RPMI7951 (cell line): ENCODE measurements at regions not wholly inside any gene's neighbourhood (a gene's known extent, or its start where the extent isn't known, plus 50 kb on each side); places are given as distances from the start of the nearest gene placed in this dataset.
"Not testable (repeated sequence)": the region's sequence is repeated elsewhere in the genome, so short reads cannot be mapped to it uniquely, and the experiment has no call there.

ENCODE experiments used
- DNase-seq: peaks from one replicate; pipeline ENCODE4 v3.0.0-alpha.2; 2012; ENCODE audit warnings: low read depth

DNA sequence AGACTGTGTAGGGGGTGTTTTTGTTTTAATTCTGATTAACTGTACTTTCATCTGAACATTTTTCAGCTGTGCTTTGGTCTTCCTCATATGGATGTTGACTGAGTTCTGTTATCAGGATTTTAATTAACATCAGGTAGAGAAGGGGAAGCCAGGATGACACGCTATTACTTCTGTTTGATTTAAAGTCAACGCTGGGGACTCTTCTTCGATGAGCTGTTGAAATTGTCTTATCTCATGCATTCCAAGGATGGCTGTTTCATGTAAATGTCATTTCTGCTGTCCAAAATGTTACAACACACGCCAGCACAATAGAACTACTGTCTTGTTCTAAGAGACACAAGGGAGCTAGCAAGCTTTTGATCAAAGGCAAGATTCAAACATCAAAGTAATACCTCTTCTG lies 263.3 kb upstream of the CDH5 start:
- DNase-seq: no peak

DNA sequence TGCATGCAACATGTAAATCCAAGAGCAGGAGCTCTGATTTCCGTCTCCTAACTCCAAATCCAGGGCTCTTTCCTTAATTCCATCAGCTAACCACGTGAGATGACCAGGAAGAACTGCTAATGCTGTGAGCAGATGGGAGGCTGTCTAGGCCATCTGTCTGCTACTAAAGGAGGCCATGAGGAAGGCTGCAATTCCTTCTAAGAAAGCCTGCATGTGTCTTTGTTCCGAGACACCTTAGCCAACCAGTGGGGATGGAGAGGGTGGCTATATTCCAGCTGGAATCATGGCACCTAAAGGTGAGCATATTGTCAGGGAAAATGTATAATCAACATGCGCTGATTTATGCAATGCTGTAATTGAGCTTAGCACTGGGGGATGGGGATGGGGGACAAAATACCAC lies 267.2 kb upstream of the CDH5 start:
- no peak for DNase-seq

DNA sequence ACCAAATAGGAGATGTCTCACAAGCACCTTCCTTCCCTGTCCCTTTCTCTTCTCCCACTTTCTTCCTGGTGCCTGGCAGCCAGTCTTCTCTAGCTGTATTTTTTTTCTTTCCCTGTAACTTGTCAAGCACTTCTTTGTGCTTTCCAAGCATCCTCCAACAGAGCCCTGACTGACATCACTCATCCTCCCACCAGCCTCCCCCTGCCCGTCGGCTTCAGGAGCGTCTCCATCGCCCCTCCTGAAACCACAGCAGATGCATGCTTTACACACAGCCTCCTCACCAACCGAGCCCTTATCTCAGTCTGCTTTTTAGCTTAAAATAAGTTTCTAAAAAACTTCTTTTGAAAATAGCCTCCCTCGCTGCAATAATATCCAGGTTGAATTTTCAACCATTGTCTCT lies 268.7 kb upstream of the CDH5 start:
- DNase-seq: no peak

DNA sequence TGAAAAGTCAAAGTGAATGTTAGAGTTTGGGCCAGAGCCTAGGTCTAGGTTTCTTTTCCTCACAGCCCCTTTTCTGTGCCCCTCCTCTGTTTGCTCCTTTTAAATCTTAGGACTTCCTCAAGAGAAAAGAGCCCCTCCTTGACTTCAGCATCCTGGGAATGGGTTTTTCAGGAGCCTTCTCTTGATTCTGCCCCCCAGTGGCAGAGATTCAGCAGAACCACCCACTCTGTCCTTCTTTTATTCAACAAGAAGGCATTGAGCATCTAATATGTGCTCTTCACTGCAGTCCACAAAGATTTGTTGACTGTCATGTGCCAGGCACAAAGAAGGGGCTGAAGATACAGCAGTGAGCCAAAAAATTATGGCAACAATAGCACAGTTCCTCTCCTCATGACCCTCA lies 270.8 kb upstream of the CDH5 start:
- DNase-seq: no peak

DNA sequence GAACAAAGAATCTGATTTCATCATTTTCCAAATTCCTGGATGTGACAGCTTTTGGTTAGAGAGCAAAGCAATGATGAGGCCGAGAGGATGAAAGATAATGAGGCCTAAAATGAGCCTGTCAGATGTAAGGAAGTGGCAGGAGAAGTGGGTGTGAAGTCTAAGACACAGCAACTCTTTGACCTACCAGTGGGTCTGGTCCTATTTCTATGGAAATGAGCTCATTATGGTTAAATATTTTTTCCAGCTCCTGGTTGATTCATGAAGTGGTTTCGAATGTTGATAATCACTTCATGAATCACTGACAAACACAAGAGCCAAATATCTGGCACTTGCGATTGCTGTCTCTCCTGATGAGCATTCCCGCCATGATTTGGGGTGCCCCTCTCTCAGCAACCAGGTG lies 273.3 kb upstream of the CDH5 start:
- DNase-seq: peak; percentile 25

DNA sequence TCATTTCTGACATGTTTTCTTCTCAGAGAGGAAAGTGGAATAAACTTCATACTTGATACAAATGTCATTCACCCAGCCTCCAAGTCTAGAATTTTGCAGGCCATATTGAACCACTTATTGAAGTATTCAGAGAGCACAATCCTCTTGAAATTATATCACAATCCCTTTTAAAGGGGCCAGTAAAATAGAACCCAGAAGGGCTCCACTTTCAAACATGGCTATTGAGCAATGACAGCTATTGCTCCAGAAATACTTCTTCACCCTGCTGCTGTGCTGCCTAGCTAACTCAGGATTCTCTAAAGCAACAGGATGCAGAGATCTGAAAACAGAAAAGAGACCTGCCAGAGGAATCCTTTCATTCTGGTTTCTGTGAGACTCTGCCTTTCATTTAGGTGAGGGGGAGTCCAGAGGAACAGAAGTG lies 275.0 kb upstream of the CDH5 start:
- no peak for DNase-seq

DNA sequence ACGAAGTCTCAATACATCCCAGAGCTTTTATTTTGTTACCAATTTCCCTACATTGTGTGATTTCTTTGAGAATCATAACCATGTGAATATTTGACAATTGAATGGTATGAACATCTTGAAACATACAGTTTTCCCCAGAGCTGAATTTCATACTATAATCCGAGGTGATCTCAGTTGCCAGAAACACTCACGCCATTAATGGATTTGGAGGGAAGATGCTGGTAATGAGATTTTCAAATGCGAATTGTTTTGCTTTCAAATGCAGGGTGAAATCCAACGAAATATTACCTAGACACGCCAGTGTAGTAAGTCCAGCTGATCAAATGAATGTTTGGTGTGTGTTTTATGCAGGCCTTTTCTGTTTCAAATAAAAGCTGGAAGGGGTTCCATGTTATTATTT lies 277.8 kb upstream of the CDH5 start:
- DNase-seq: no peak

DNA sequence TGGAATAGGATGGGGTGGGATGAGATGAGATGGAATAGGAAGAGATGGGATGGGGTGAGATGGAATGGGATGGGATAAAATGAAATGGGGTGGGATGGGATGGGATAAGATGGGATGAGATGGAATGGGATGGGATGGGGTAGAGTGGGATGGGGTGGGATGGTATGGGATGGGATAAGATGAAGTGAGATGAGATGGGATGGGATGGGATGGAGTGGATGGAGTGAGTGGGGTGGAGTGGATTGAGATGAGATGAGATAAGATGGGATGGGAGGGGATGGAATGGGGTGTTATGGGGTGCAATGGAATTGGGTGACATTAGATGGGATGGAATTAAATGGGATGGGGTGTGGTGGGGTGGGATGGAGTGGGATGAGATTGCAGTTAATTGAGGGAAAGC lies 279.2 kb upstream of the CDH5 start:
- DNase-seq: no peak

DNA sequence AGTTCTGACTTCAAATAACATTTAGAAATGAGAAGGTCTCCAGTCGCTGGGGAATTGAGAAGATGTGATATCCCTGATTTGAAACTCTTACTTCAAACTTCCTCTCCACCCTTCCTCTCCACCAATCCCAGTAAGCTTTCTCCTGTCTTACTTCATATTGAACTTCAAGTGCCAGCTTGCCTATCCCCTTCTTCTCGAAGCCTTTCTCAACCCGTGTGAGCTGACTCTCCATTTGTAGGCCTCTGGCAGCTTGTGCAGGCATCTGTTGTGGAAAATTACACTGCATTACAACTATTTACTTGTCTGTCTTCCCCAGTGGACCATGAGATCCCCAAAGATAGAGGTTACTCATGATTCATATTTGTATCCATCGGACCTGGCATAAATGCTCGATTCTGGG lies 280.8 kb upstream of the CDH5 start:
- DNase-seq: no peak

DNA sequence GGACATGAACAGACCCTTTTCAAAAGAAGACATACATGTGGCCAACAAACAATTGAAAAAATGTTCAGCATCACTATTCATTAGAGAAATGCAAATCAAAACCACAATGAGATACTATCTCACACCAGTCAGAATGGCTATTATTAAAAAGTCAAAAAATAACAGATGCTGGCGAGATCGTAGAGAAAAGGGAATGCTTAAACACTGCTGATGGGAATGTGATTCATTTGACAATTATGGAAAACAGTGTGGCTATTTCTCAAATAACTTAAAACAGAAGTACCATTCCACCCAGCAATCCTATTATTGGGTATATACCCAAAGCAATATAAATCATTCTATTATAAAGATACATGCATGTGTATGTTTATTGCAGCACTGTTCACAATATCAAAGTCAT lies 281.8 kb upstream of the CDH5 start:
- not testable (repeated sequence) for DNase-seq

DNA sequence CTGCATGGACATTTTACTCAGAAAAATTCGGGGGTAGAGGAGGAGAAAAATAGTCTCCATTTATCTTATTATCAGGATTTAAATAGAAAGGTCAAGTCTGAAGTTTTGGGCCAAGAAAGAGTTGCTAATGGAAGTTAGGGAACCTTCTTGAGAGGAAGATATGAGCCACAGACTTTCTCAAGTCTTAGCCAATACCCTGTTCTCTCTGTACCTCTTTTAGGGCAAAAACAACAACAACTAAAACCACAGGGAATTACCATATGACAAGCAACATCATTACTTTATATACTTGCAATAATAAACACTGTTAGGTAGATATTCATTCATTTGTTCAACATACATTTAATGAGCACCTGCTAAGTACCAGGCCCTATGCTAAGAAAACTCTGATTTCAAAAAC lies 282.2 kb upstream of the CDH5 start:
- no peak for DNase-seq

DNA sequence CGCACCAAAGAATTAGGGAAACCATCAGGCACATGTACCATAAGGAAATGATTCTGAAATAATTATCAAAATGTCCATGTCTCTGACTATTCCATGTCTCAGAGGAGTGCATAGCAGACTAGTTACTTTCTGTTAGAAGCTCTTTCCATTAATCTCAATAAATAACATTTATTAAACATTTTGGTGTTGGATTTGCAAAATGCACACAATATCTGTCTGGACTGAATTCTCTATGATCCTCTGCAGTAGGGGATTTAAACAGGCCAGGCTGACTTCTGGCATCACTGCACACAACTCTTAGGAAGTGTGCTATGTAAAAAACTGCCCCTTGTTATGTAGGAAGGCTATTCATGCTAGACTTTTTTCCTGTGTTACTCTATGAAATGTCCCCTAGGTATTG lies 283.3 kb upstream of the CDH5 start:
- no peak for DNase-seq

DNA sequence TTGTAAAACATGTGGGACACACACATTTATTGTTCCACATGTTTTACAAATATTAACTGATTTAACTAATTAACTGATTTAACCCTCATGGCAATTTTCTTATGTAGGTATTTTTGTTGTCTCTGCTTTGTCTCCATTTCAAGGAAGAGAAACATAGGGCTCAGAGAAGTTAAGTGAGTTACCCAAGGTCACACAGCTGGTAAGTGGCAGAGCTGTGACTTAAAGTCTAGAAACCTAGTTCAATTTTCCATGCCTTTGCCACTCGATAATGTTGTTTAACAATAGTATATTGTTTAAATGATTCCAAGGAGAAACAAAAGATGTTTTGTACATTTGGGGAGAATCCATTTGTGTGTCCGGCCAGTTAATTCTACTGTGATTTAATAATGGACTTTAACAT lies 284.1 kb upstream of the CDH5 start:
- no peak for DNase-seq

DNA sequence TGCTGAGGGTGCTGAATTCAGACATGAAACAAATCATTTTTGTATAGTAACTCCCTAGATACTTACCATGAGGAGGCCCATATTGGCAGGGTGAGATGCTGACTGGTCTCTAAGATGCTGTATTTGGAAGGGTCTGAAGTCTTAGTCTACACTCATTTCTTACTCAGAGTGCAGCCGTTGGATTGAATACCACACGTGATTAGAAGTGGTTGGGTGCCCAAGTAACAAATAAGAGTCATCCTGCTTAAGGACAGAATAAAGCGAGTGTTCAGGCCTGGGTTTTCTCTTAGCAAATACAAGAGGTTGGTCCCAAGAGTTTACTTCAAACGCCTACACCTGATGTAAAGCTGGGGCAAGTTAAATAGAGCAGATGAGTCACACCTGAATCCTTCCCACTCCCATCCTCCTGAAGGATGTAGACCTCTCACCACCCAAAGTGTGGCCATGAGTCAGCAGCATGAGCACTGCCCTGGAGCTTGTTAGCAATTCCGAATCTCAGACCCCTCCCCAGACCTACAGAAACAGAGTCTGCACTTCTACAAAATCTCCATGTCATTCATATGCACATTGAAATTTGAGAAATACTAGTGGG lies 284.6 kb upstream of the CDH5 start:
- DNase-seq: peak; percentile 74

DNA sequence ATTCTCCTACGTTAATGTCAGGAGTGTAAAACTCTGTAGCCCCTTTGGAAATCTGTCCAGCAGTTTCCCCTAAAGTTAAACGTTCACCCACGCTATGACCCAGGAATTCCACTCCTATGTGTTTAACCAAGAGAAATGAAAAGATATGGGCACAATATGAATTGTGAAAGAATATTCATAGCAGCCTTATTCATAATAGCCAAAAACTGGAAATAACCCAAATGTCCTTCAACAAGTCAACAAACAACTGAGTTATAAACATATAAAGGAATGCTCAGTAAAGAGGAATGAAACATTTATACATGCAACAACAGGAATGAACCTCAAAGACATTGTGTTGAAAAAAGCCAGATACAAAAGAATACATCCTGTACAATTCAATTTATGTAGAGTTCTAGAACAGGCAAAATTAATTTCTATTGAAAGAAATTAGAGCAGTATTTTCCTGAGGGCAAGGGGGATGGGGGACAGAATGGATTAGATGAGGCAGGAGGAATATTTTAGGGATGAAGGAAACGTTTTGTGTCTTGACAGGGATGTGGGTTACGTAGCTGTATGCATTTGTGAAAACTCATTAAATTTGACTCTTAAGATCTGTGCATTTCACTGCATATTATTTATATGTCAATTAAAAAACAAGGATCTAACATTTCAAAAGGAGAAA lies 286.7 kb upstream of the CDH5 start:
- no peak for DNase-seq

DNA sequence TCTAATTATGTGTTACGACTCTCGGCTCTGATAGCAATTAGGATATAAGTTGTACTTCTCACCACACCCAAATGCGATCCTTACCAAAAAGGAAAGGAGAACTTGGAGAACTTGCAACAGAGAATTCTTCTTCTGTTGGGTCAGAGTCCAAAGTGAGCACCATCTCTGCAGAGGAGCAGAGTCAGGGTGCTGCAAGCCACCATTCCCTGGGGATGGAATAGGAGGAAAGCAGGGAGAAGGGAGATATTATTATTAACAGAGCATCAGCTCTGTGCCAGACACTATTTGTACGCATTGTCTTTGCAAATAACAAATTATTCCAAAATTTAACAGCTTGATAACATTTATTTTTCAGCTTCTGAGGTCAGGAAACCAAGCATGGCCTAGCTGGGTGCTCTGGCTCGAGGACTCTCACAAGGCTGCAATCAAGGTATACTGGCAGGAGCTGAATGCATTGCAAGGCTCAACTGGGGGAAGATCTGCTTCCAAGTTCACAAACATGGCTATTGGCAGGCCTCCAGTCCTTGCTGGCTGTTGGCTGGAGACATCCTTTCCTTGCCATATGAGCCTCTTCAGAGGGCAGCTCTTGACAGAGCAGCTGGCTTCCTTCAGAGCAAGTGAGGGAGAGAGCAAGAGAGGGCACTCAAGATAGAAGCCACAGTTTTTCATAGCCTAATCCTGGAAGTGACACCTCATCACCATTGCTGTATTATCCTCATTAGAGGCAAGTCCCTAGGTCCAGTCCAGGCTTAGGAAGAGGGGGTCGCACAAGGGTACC lies 296.2 kb upstream of the CDH5 start:
- peak; percentile 77 for DNase-seq

DNA sequence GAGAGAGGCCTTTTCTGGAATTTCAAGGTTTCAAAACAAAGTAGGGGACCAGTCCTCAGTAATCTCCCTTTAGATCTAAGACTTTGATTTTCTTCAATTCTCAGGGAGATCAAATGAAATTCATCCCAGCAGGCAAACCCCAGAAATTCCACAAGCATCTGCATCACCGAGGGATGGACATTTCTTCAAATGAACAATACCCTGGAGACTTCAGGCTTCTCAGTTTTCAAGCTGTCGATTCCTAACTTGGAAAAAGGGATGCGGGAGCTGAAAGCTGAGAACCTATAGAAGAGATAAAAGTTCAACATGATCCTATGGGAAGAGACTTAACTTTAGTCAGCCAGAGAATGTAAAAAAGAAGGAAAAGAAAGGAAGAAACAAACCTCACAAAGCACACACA lies 296.9 kb upstream of the CDH5 start:
- DNase-seq: peak; percentile 22

DNA sequence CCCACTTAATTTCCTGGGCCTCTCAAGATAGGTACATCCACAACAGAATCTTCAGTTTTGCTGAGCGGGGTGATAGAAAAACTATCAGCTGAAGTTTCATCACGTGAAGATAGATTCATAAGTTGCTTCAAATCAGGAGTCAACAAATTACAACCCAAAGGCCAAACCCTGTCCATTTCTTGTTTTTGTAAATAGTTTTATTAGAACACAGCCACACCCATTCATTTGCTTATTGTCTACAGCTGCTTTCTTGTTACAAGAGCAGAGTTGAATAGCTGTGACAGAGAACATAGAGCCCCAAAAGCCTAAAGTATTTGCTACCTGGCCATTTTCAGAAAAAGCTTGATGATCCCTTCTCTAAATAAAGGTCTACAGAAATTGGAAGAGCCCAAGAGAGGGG lies 300.1 kb upstream of the CDH5 start:
- DNase-seq: no peak

DNA sequence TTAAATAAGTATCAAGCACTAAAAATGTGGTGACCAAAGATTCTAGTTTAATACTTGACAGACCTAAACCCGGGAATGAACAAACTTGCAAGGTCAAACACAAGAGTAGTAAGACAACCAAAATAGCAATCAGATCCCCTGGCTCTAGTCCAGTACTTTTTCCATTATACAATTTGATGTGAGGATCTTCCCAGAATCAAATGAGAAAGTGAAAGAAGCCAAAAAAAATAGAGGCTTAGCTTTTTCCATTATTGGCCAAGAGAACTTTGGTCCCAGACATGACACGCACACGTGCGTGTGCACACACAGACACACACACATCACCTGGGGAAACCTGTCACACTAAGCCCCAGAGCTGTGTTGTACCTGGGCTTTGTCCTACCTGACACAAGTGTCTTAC lies 300.6 kb upstream of the CDH5 start:
- DNase-seq: peak; percentile 25

DNA sequence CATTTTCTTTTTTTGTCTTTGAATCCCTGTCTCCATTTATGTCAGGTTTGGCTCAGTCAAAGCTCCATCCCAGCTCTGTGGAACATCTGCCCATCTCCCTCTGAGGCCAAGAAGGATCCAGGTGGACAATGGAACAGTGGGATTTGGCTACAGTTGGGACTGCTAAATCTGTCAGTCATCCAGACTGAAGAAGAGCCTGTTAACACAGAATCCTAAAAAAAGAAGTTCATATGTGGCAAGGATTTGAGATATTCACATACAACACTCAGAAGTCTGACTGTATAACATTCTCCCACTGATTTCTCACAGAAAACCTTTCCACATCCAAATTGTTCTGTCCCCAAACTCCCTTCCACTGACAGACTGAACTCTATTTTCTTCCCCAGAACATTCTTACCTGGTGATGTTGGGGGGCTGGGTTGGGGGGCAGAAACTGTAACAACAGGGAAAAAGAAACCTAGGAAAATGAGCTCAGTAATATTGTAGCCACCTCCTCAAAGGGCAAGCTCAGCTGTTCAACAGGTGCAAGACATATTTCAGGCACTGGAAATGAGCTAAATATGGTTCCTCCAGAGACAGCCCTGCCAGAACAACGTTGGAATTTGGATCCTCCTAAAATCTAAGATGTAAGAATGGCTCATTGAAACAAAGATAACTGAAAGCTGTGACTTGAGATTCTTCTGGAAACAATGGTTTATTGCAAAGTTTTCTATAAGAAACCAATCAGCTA lies 301.5 kb upstream of the CDH5 start:
- DNase-seq: no peak

DNA sequence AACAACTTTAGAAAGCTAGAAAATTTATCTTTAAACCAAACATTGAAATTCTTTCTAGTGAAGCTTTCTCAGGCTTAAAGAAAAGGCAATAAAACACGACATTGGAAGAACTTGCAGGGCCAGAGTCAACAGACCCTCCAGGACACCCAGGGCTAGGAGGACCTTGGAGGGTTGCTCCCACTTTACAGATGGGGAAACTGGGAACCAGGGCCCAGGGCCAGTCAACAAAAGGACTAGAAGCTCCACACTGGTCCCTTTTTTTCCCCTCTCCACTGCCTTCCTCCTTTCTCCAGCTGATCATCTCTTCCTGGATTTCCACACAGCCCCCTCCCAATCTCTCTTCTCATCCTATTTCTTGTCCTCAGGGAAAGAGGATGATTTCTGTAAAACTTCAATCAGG lies 307.7 kb upstream of the CDH5 start:
- no peak for DNase-seq

DNA sequence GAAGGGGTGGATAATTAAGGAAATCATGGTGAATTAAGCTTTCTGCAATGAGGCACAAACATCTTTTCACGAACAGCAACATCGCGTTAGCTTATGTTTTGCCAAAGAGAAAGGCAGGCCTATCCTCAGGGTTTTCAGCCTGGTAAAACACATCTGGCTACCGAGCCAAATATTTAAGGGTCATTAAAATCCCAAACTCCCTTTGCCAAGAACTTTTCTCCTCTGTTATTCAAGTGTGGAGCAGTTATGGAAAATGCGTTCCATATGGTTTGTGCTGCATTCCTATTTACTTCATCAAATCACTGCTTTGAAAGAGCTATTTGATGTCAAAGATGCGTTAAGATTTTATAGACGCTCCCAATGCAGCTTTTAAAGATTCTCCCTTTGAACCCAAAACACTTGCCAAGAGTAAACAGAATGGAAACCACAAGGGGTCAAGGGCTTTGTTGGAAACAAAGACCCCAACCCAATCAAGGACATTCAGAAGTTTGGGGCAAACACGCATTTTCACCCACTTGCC lies 308.3 kb upstream of the CDH5 start:
- peak; percentile 89 for DNase-seq
